MM.1S (cell line): ENCODE measurements at regions not wholly inside any gene's neighbourhood (a gene's known extent, or its start where the extent isn't known, plus 50 kb on each side); places are given as distances from the start of the nearest gene placed in this dataset.

Source experiments
- DNase-seq: peaks from one replicate; pipeline ENCODE4 v3.0.0-alpha.2; 2015
- H2AFZ ChIP-seq: fragments of 300-600 bp; sonication (generic); 2 replicates; pipeline ENCODE4 v1.6.0; 2016; ENCODE audit warnings: antibody characterized with exemption, low read length
- H3F3A ChIP-seq: fragments of 300-600 bp; sonication (generic); 2 replicates; pipeline ENCODE4 v1.6.1; 2016; ENCODE audit warnings: mild to moderate bottlenecking, antibody characterized with exemption, low read length, moderate library complexity, mixed read lengths; ENCODE audit not compliant: insufficient read depth
- H3K27ac ChIP-seq: fragments of 300-600 bp; sonication (generic); 2 replicates; pipeline ENCODE4 v1.5.1; 2016; ENCODE audit warnings: mild to moderate bottlenecking, low read length
- H3K27me3 ChIP-seq: fragments of 300-600 bp; sonication (generic); replicated peaks from 2 replicates; pipeline ENCODE4 v1.6.0; 2016; ENCODE audit warnings: low read length; ENCODE audit not compliant: insufficient read depth
- H3K36me3 ChIP-seq: fragments of 300-600 bp; sonication (generic); replicated peaks from 2 replicates; pipeline ENCODE4 v1.6.1; 2016; ENCODE audit warnings: mild to moderate bottlenecking, low read length, mixed read lengths; ENCODE audit not compliant: insufficient read depth
- H3K4me1 ChIP-seq: fragments of 300-600 bp; sonication (generic); 2 replicates; pipeline ENCODE4 v1.6.1; 2016; ENCODE audit warnings: low read length, mixed read lengths
- H3K4me2 ChIP-seq: fragments of 300-600 bp; sonication (generic); 2 replicates; pipeline ENCODE4 v1.6.0; 2016; ENCODE audit warnings: low read depth, low read length
- H3K4me3 ChIP-seq: fragments of 300-600 bp; sonication (generic); 2 replicates; pipeline ENCODE4 v1.5.1; 2016; ENCODE audit warnings: low read length, mixed read lengths
- H3K79me2 ChIP-seq: fragments of 300-600 bp; sonication (generic); 2 replicates; pipeline ENCODE4 v1.6.1; 2016; ENCODE audit warnings: mixed run types, low read length, mixed read lengths
- H3K9ac ChIP-seq: fragments of 300-600 bp; sonication (generic); 2 replicates; pipeline ENCODE4 v1.6.1; 2016; ENCODE audit warnings: low read length, mixed read lengths
- H3K9me2 ChIP-seq: fragments of 300-600 bp; sonication (generic); replicated peaks from 2 replicates; pipeline ENCODE4 v1.6.1; 2016; ENCODE audit warnings: mild to moderate bottlenecking, low read length, mixed read lengths; ENCODE audit not compliant: insufficient read depth
- H3K9me3 ChIP-seq: fragments of 300-600 bp; sonication (generic); replicated peaks from 2 replicates; pipeline ENCODE4 v1.6.1; 2016; ENCODE audit warnings: mild to moderate bottlenecking, low read length, mixed read lengths; ENCODE audit not compliant: insufficient read depth
- H4K20me1 ChIP-seq: fragments of 300-600 bp; sonication (generic); 2 replicates; pipeline ENCODE4 v1.6.1; 2016; ENCODE audit warnings: mild to moderate bottlenecking, low read length, moderate library complexity, mixed read lengths; ENCODE audit not compliant: insufficient read depth
- EZH2 ChIP-seq: fragments of 300-600 bp; sonication (generic); optimal IDR thresholded peaks from 2 replicates; pipeline ENCODE3; 2017; ENCODE audit warnings: low read depth, mild to moderate bottlenecking, antibody characterized with exemption, low read length, mixed read lengths
- EZH2phosphoT487 ChIP-seq: fragments of 300-600 bp; sonication (generic); IDR thresholded peaks from 2 replicates; pipeline ENCODE4 v1.6.1; 2018; ENCODE audit warnings: antibody characterized with exemption, low read length
- TF ChIP-seq, protein P1 (sequence below): fragments of 300-600 bp; sonication (generic); IDR thresholded peaks from 2 replicates; pipeline ENCODE4 v1.5.1; 2016; ENCODE audit warnings: antibody characterized with exemption, low read length, mixed read lengths

DNA sequence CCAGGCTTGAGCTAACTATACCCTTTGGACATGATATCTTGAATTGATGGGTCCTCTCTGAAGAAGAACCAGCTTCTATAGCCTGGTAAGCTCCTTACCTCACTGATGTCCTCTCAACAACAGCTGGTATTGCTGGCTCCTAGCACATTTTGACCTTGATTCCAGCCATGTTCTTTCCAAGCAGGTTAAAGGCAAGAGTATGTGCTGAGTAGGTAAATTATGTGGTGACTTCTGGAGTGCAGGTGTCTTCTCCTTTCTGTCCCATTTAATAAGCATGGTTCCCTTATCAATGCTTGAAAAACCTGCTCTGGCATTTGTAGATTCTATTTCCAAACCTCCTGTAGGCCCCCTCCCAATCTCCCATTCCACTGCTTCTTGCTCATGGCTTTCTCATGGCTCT is 300.1 kb downstream of the UTP18 start:
- Histone ChIP-seq H3K27me3 (no peaks in the 10 kb centered on the region), H3K79me2 (no peaks in the 10 kb centered on the region), H3K4me3 (no peak overlapping the region), H3K9me2 (no peaks in the 10 kb centered on the region), H3F3A (no peaks in the 10 kb centered on the region), H3K9ac (no peak overlapping the region), H2AFZ (no peak overlapping the region), H3K4me1 (no peaks in the 10 kb centered on the region), H4K20me1 (no peaks in the 10 kb centered on the region), H3K4me2 (no peak overlapping the region), H3K27ac (no peak overlapping the region), H3K9me3 (no peaks in the 10 kb centered on the region), H3K36me3 (no peaks in the 10 kb centered on the region)
- TF ChIP-seq, protein P1, sequence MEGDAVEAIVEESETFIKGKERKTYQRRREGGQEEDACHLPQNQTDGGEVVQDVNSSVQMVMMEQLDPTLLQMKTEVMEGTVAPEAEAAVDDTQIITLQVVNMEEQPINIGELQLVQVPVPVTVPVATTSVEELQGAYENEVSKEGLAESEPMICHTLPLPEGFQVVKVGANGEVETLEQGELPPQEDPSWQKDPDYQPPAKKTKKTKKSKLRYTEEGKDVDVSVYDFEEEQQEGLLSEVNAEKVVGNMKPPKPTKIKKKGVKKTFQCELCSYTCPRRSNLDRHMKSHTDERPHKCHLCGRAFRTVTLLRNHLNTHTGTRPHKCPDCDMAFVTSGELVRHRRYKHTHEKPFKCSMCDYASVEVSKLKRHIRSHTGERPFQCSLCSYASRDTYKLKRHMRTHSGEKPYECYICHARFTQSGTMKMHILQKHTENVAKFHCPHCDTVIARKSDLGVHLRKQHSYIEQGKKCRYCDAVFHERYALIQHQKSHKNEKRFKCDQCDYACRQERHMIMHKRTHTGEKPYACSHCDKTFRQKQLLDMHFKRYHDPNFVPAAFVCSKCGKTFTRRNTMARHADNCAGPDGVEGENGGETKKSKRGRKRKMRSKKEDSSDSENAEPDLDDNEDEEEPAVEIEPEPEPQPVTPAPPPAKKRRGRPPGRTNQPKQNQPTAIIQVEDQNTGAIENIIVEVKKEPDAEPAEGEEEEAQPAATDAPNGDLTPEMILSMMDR: no peak
- no peak for TF ChIP-seq EZH2phosphoT487
- no peak for TF ChIP-seq EZH2
- no peak for DNase-seq

DNA sequence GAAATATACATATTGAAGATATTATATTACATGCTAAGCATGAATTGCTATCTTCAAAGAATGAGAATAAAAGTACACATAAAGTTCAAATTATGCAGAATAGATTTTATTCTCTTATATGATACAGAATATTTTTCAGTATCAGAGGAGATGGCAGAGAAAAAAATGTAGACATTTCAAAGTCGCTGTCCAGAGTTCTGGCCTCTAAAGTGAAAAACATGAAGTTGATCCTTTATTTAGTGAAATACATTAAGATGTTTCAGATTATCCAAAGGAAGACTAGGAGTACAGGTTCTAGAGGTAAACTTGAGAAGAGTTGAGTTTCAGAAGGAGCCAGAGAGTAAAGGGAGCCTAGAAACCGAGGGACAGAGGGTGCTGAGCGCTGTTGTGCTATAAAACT is 303.6 kb downstream of the UTP18 start:
- Histone ChIP-seq H4K20me1 (no peaks in the 10 kb centered on the region), H3K9me2 (no peaks in the 10 kb centered on the region), H3K4me1 (no peaks in the 10 kb centered on the region), H2AFZ (no peak overlapping the region), H3K27ac (no peak overlapping the region), H3K36me3 (no peaks in the 10 kb centered on the region), H3K79me2 (no peaks in the 10 kb centered on the region), H3K9me3 (no peaks in the 10 kb centered on the region), H3F3A (no peaks in the 10 kb centered on the region), H3K9ac (no peak overlapping the region), H3K4me2 (no peak overlapping the region), H3K4me3 (no peak overlapping the region), H3K27me3 (no peaks in the 10 kb centered on the region)
- DNase-seq: no peak
- TF ChIP-seq EZH2phosphoT487 (no peak), EZH2 (no peak)
- TF ChIP-seq, protein P1: no peak

- no peak for DNase-seq
- no peaks in the 10 kb centered on the region for H3K79me2 ChIP-seq
- H3K9me3 ChIP-seq: no peaks in the 10 kb centered on the region
- no peaks in the 10 kb centered on the region for H3F3A ChIP-seq
- no peak overlapping the region for H2AFZ ChIP-seq
- H3K4me3 ChIP-seq: no peak overlapping the region
- no peaks in the 10 kb centered on the region for H3K36me3 ChIP-seq
- no peaks in the 10 kb centered on the region for H3K9me2 ChIP-seq
- H3K9ac ChIP-seq: no peak overlapping the region
- no peaks in the 10 kb centered on the region for H3K4me1 ChIP-seq
- H4K20me1 ChIP-seq: no peaks in the 10 kb centered on the region
- H3K4me2 ChIP-seq: no peak overlapping the region
- no peaks in the 10 kb centered on the region for H3K27me3 ChIP-seq
- no peak overlapping the region for H3K27ac ChIP-seq
- no peak for TF ChIP-seq EZH2
Measured at GRCh38 chr17:51572115-51572514, 311.8 kb downstream of the UTP18 start.
